PC-3 (cell line): ENCODE measurements at regions not wholly inside any gene's neighbourhood (a gene's known extent, or its start where the extent isn't known, plus 50 kb on each side); places are given as distances from the start of the nearest gene placed in this dataset.

Experiments used
- ATAC-seq: fragments of 200-7000 bp; cut with Tn5 transposase; 2 replicates; pipeline ENCODE4 v1.9.1; 2020; ENCODE audit warnings: mild to moderate bottlenecking, moderate library complexity
- BruUV-seq: library from RNA; stranded (reverse); fragments of 400-500 nt; replicated peaks from 2 replicates; lab custom pipeline; 2021; lab: Mats Ljungman, UMichigan
- CTCF ChIA-PET: fragments of 300-600 bp; sonication (Branson Sonifier 250); formaldehyde crosslinking; loops from one replicate; lab custom pipeline; 2022; ENCODE audit warnings: antibody characterized with exemption; lab: Charles Lee
- POLR2A ChIA-PET: fragments of 300-600 bp; sonication (Branson Sonifier 250); formaldehyde crosslinking; loops from one replicate; lab custom pipeline; 2022; ENCODE audit warnings: antibody characterized with exemption; ENCODE audit not compliant: unreplicated experiment; lab: Charles Lee
- DNase-seq: peaks from one replicate; pipeline ENCODE4 v3.0.0-alpha.2; 2015
- H2AFZ ChIP-seq: fragments of 300-600 bp; sonication (generic); 2 replicates; pipeline ENCODE4 v1.6.0; 2016; ENCODE audit warnings: antibody characterized with exemption, low read length
- H3F3A ChIP-seq: fragments of 300-600 bp; sonication (generic); one replicate; pipeline ENCODE4 v1.6.0; 2017; ENCODE audit warnings: antibody characterized with exemption, low read length, control low read depth, mild to moderate bottlenecking; ENCODE audit not compliant: unreplicated experiment
- H3K27ac ChIP-seq: fragments of 300-600 bp; sonication (generic); 2 replicates; pipeline ENCODE4 v1.5.1; 2016; ENCODE audit warnings: mild to moderate bottlenecking, low read length
- H3K27me3 ChIP-seq: fragments of 300-600 bp; sonication (generic); 2 replicates; pipeline ENCODE4 v1.6.1; 2016; ENCODE audit warnings: low read length, mixed read lengths
- H3K36me3 ChIP-seq: fragments of 300-600 bp; sonication (generic); 2 replicates; pipeline ENCODE4 v1.6.1; 2016; ENCODE audit warnings: low read depth, mixed run types, low read length, mixed read lengths
- H3K4me1 ChIP-seq: fragments of 300-600 bp; sonication (generic); 2 replicates; pipeline ENCODE4 v1.5.1; 2016; ENCODE audit warnings: low read length; ENCODE audit not compliant: insufficient read depth
- H3K4me2 ChIP-seq: fragments of 300-600 bp; sonication (generic); 2 replicates; pipeline ENCODE4 v1.6.0; 2016; ENCODE audit warnings: low read length
- H3K4me3 ChIP-seq: fragments of 300-600 bp; sonication (generic); 2 replicates; pipeline ENCODE4 v1.5.1; 2016; ENCODE audit warnings: mild to moderate bottlenecking, low read length, mixed read lengths
- H3K79me2 ChIP-seq: fragments of 300-600 bp; sonication (generic); 2 replicates; pipeline ENCODE4 v1.6.1; 2017; ENCODE audit warnings: low read length, mixed read lengths
- H3K9ac ChIP-seq: fragments of 300-600 bp; sonication (generic); 2 replicates; pipeline ENCODE4 v1.6.0; 2016; ENCODE audit warnings: mild to moderate bottlenecking, low read length
- H3K9me2 ChIP-seq: fragments of 300-600 bp; sonication (generic); replicated peaks from 2 replicates; pipeline ENCODE4 v1.6.1; 2016; ENCODE audit warnings: mixed run types, low read length, mixed read lengths
- H3K9me3 ChIP-seq: fragments of 300-600 bp; sonication (generic); 2 replicates; pipeline ENCODE4 v1.6.1; 2016; ENCODE audit warnings: low read length, mixed read lengths
- H4K20me1 ChIP-seq: fragments of 300-600 bp; sonication (generic); 2 replicates; pipeline ENCODE4 v1.6.1; 2016; ENCODE audit warnings: low read length, mixed read lengths
- EZH2 ChIP-seq: fragments of 300-600 bp; sonication (generic); IDR thresholded peaks from one replicate; pipeline ENCODE4 v1.6.1; 2017; ENCODE audit warnings: antibody characterized with exemption, mild to moderate bottlenecking, low read length; ENCODE audit not compliant: unreplicated experiment
- EZH2phosphoT487 ChIP-seq: fragments of 300-600 bp; sonication (generic); IDR thresholded peaks from 2 replicates; pipeline ENCODE4 v1.6.1; 2018; ENCODE audit warnings: mild to moderate bottlenecking, antibody characterized with exemption, low read length, borderline replicate concordance
- intact Hi-C: fragments of 100-400 bp; cut with micrococcal nuclease; formaldehyde crosslinking; loops from 2 replicates; pipeline ENCODE4 v1.9.0; 2023
- TF ChIP-seq, protein P1 (sequence below): fragments of 300-600 bp; sonication (generic); conservative IDR thresholded peaks from 2 replicates; pipeline ENCODE4 v1.5.1; 2017; ENCODE audit warnings: antibody characterized with exemption, low read depth, mild to moderate bottlenecking, low read length

GRCh38 chr16:85463672-85464382 is 149.3 kb upstream of the GSE1 start:
- DNase-seq, result no peak
- no TSS peak for BruUV-seq
- Histone ChIP-seq H3K4me1 (no peaks in the 10 kb centered on the region), H2AFZ (no peak overlapping the region), H3K4me3 (no peak overlapping the region), H3K27me3 (no peaks in the 10 kb centered on the region), H3K9me3 (no peaks in the 10 kb centered on the region), H3K36me3 (no peaks in the 10 kb centered on the region), H3K4me2 (no peak overlapping the region), H3F3A (no peaks in the 10 kb centered on the region), H3K9ac (no peak overlapping the region), H3K9me2 (no peaks in the 10 kb centered on the region), H4K20me1 (no peaks in the 10 kb centered on the region), H3K27ac (no peak overlapping the region), H3K79me2 (no peaks in the 10 kb centered on the region)
- TF ChIP-seq, protein P1, sequence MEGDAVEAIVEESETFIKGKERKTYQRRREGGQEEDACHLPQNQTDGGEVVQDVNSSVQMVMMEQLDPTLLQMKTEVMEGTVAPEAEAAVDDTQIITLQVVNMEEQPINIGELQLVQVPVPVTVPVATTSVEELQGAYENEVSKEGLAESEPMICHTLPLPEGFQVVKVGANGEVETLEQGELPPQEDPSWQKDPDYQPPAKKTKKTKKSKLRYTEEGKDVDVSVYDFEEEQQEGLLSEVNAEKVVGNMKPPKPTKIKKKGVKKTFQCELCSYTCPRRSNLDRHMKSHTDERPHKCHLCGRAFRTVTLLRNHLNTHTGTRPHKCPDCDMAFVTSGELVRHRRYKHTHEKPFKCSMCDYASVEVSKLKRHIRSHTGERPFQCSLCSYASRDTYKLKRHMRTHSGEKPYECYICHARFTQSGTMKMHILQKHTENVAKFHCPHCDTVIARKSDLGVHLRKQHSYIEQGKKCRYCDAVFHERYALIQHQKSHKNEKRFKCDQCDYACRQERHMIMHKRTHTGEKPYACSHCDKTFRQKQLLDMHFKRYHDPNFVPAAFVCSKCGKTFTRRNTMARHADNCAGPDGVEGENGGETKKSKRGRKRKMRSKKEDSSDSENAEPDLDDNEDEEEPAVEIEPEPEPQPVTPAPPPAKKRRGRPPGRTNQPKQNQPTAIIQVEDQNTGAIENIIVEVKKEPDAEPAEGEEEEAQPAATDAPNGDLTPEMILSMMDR, result no peak
- no peak for TF ChIP-seq EZH2
- no peak for TF ChIP-seq EZH2phosphoT487
- intact Hi-C loops, result no loop called here
- CTCF ChIA-PET, result no interaction called here
- POLR2A ChIA-PET, result no interaction called here
- no peak for ATAC-seq

GRCh38 chr16:85464383-85465305 is 148.5 kb upstream of the GSE1 start:
- no peak overlapping the region for H3K4me2 ChIP-seq
- ATAC-seq, result no peak
- intact Hi-C loops, result no loop called here
- BruUV-seq, result no TSS peak
- H3F3A ChIP-seq, result no peaks in the 10 kb centered on the region
- no peak overlapping the region for H2AFZ ChIP-seq
- ChIA-PET POLR2A (no interaction called here), CTCF (interaction anchor here (0.6 kb wide), 1 partner anchor 92 kb away, joined by 6 read pairs; no protein-coding TSS in a partner anchor)
- H3K27me3 ChIP-seq, result no peaks in the 10 kb centered on the region
- H4K20me1 ChIP-seq, result no peaks in the 10 kb centered on the region
- H3K9ac ChIP-seq, result no peak overlapping the region
- H3K4me1 ChIP-seq, result no peaks in the 10 kb centered on the region
- no peaks in the 10 kb centered on the region for H3K79me2 ChIP-seq
- TF ChIP-seq EZH2phosphoT487 (no peak), EZH2 (no peak)
- TF ChIP-seq, protein P1, result no peak
- H3K36me3 ChIP-seq, result no peaks in the 10 kb centered on the region
- no peak overlapping the region for H3K4me3 ChIP-seq
- no peaks in the 10 kb centered on the region for H3K9me2 ChIP-seq
- DNase-seq, result no peak
- H3K9me3 ChIP-seq, result no peaks in the 10 kb centered on the region
- H3K27ac ChIP-seq, result no peak overlapping the region
